GM21360 (cell line): ENCODE measurements at regions not wholly inside any gene's neighbourhood (a gene's known extent, or its start where the extent isn't known, plus 50 kb on each side); places are given as distances from the start of the nearest gene placed in this dataset.
A peak's percentile ranks its signal among the peaks of the same experiment; 100 is the strongest.
"Not testable (repeated sequence)": the region's sequence is repeated elsewhere in the genome, so short reads cannot be mapped to it uniquely, and the experiment has no call there.

Experiments used
- ATAC-seq: cut with Tn5 transposase; IDR thresholded peaks from one replicate; pipeline ENCODE4 v1.9.1; 2021; ENCODE audit warnings: mild to moderate bottlenecking, moderate library complexity; ENCODE audit not compliant: unreplicated experiment

- no peak for ATAC-seq
Measured at GRCh38 chrX:95218976-95219375, 1465.7 kb upstream of the DIAPH2 start.

GRCh38 chrX:95248386-95248785 is 1436.3 kb upstream of the DIAPH2 start:
- no peak for ATAC-seq

- ATAC-seq: no peak
Measured at GRCh38 chrX:95290455-95290854, 1394.2 kb upstream of the DIAPH2 start.

- no peak for ATAC-seq
Measured at GRCh38 chrX:95291561-95291960, 1393.1 kb upstream of the DIAPH2 start.

GRCh38 chrX:95318882-95319281 is 1365.8 kb upstream of the DIAPH2 start:
- peak; percentile 81 for ATAC-seq

GRCh38 chrX:95325185-95325584 is 1359.5 kb upstream of the DIAPH2 start:
- ATAC-seq: no peak

- no peak for ATAC-seq
Measured at GRCh38 chrX:95330292-95330691, 1354.3 kb upstream of the DIAPH2 start.

- ATAC-seq: no peak
Measured at GRCh38 chrX:95332530-95332929, 1352.1 kb upstream of the DIAPH2 start.

GRCh38 chrX:95346856-95347255 is 1337.8 kb upstream of the DIAPH2 start:
- no peak for ATAC-seq

GRCh38 chrX:95350774-95351488 is 1333.7 kb upstream of the DIAPH2 start:
- ATAC-seq: no peak

GRCh38 chrX:95367286-95367685 is 1317.4 kb upstream of the DIAPH2 start:
- ATAC-seq: no peak

GRCh38 chrX:95382799-95383198 is 1301.8 kb upstream of the DIAPH2 start:
- ATAC-seq: no peak

- no peak for ATAC-seq
Measured at GRCh38 chrX:95383778-95384177, 1300.9 kb upstream of the DIAPH2 start.

- no peak for ATAC-seq
Measured at GRCh38 chrX:95427389-95427788, 1257.3 kb upstream of the DIAPH2 start.

- no peak for ATAC-seq
Measured at GRCh38 chrX:95435198-95435597, 1249.4 kb upstream of the DIAPH2 start.

- ATAC-seq: no peak
Measured at GRCh38 chrX:95441836-95442235, 1242.8 kb upstream of the DIAPH2 start.

GRCh38 chrX:95484781-95485180 is 1199.9 kb upstream of the DIAPH2 start:
- ATAC-seq: no peak

GRCh38 chrX:95505721-95506120 is 1178.9 kb upstream of the DIAPH2 start:
- no peak for ATAC-seq

GRCh38 chrX:95509474-95509873 is 1175.2 kb upstream of the DIAPH2 start:
- ATAC-seq: no peak

GRCh38 chrX:95524018-95524417 is 1160.6 kb upstream of the DIAPH2 start:
- not testable (repeated sequence) for ATAC-seq

GRCh38 chrX:95536111-95536510 is 1148.5 kb upstream of the DIAPH2 start:
- no peak for ATAC-seq

GRCh38 chrX:95536661-95537060 is 1148.0 kb upstream of the DIAPH2 start:
- ATAC-seq: no peak

- ATAC-seq: no peak
Measured at GRCh38 chrX:95539041-95539440, 1145.6 kb upstream of the DIAPH2 start.
